NCI-H226 (cell line): ENCODE measurements at regions not wholly inside any gene's neighbourhood (a gene's known extent, or its start where the extent isn't known, plus 50 kb on each side); places are given as distances from the start of the nearest gene placed in this dataset.

ENCODE experiments used
- DNase-seq: peaks from one replicate; pipeline ENCODE4 v3.0.0-alpha.2; 2015

DNA sequence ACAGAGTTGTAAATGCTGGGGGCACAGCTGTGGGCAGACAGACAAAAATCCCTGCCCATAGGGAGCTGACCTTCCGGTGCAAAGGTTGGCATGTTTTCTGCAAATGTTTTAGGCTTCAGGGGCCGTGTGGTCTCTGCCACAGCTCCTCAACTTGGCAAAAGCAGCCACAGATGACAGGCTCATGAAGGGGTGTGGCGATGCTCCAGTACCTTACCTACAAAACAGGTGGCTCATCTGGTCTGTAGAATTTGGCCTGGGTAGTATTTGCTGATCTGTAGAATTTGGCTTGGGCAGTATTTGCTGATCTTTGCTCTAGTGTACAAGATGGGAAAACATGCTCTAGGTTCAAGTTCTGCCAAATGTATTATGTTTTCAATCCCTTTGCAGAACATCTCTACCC, 283.9 kb downstream of the GADD45G start:
- no peak for DNase-seq

DNA sequence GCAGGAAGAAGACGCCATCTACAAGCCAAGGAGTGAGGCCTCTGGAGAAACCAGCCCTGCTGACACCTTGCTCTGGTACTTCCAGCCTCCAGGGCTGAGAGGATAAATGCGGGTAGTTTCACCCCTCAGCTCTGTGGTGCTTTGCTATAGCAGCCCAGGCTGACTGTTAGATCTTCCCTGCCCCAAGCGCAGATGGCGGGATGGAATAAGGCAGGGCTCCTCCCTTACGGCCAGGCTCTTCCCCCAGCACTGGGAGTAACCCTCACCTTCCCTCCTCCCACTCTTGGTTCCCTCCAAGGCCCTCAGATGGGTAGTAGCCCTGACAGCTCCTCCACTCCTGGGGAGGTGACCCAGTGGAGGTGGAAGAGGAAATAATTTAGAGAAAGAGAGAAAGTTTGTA, 285.1 kb downstream of the GADD45G start:
- no peak for DNase-seq

DNA sequence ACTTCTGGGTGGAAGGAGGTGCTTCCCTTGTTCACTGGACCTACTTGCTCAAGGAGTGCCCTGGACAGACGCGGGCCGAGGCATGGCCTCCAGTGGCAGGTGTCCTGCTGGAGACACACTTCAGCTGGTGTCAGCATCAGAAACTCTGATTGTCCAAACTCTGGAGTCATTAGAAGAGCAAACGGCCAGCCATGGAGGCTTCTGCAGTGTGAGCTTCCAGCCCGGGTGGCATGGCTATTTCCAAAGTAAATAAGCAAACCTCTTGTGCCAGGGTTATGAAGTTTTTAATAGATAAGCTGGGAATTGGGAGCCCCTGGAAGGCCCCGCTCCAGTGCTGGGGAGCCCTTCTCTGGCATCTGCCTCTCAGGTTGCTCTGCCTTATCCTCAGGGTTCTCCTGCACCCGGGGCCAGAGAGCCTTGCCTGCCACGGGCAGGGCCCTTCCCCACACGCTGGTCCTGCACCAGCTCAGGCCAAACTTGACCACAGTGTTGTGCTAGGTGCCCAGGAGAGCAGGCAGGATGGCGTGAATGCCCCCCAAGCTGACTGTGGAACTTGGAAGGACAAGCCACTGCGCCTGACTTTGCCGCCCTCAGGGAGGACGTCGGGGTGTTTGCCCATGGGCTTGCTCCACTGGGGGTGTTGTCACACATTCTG, 285.6 kb downstream of the GADD45G start:
- DNase-seq: no peak

DNA sequence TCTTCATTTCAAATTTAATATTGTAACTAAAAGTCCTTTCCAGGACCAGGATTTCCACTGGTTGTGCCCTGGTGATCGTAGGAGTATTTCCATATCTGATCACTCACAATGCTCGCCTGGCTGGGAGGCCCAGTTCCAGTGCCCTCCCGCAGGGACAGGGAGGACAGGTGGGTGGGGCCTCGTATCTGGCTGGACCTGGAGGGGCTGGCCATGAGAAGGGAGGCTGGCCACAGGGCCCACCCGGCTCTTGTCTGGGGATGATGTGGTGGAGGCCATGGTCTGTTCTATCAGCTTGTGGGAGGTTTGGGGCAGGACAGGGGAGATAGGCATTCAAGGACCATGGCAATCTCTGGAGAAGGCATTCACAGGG, 286.4 kb downstream of the GADD45G start:
- DNase-seq: no peak

DNA sequence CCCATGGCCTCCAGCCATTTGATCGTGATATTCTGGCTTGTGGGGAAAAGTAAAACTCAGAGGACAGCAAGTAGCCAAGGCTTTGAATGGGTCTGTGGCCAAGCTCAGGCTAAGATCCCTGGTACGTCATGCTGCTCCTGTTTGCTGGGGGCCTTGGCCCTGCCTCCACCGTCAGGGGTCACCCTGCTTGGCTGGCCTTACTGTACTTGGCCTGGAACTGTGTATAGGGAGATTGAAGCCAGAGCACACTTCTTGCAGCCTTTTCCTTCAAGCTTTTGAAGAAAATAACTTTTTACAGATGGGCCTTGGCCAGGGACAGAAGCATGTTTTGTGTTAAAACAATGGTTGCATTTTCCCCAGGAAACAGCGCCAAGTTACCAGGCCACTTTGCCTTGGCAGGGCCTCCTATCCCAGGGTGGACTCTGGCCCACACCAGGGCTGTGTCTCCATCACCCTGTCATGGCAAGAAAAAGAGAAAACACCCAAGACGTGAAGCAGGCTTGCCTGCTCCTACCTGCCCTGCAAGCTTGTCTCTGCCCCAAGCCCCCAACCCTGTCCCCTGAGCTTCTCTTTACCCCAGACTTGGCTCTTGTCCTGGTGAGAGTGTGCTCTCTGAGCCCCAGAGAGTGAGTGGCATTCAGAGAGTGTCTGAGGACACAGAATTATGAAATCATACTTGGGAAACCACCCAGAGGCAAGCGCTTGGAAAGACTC, 286.9 kb downstream of the GADD45G start:
- DNase-seq: no peak

DNA sequence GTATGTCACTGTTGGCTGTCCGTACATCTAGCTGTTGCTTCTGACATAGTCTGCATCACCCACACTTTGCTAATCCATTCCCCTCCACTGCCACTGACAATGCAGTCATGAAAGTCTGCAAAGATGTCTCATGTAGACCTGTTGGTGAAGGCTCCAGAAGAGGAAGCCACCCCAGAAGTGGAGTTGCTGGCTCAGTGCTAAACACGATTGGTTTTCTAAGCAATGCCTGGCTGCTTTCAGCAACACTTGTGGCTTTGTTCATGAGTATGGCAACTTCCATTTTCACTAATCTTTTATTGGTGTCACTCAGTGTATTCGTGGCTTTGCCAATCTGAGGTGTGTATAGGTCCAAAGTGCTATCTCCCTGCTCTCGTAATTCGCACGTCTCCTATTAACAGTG, 288.1 kb downstream of the GADD45G start:
- no peak for DNase-seq

DNA sequence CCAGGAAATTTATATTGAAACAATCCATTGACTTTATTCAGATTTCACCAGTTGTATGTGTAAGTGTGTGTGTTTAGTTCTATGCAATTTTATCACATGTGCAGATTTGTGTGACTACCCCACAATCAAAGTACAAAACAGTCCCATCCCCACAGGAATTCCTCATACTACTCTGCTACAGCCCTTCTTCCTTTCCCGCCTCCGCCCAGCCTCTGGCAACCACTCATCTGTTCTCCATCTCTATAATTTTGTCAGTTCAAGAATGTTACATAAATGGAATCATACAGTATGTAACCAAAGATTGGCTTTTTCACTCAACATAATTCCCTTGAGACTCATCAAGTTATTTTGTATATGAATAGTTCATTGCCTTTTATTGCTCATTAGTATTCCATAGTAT, 289.1 kb downstream of the GADD45G start:
- no peak for DNase-seq

DNA sequence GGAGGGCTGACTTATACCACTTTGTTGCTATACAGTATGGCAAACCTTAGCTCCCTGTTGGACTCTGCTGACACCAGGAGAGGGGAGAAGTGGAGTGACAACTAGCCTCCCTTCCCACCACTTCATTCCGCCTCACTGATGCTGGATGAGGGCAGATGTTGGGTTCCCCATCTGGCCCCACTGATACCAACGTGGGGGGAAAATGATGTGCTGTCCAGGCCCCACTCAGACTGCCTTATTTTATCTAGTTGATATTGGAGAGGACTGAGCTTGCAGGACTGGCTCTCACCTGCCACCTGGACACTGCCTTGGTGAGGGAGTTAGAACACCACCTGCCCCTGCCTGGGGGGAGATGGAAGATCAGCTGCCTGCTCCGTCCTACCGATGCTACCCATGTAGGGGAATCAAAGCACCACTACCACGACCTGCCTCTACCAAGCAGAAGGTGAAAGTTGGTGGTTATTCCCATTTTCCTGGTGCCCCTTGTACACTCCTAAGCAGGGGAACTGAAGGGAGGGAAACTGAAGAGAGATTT, 292.1 kb downstream of the GADD45G start:
- DNase-seq: no peak

DNA sequence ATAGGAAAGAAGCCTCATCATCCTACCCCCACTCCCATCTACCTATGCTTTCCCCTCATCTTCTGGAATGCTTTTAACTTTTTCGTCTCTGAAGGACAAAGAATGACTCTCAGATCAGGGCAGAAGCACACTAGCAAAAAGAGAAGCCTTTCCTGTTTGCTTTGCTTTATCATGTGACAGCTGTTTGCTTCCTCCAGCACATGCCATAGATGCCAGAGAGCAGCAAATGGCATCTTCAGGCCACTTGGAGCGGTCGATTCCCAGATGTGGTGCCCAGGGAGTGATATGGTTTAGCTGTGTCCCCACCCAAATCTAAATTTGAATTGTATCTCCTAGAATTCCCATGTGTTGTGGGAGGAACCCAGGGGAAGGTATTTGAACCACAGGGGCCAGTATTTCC, 294.8 kb downstream of the GADD45G start:
- DNase-seq: no peak

DNA sequence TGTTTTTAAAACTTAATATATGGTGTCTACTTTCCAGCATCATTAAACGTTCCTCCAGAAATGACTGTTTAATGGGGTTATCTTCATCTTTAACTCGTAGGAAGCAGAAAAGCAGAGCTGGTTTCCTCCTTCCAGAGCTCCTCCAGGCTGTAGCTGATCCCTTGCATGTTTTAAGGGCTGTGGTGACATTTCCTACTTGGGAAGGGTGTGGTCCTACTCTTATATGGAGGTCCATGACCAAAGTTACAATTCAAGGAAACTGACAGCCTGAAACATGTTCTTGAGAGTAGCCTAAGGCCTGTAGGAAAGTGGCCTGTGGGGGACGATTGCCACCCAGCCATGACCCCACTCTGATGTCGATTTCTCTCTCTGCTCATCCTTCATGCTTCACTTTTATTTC, 297.1 kb downstream of the GADD45G start:
- no peak for DNase-seq

DNA sequence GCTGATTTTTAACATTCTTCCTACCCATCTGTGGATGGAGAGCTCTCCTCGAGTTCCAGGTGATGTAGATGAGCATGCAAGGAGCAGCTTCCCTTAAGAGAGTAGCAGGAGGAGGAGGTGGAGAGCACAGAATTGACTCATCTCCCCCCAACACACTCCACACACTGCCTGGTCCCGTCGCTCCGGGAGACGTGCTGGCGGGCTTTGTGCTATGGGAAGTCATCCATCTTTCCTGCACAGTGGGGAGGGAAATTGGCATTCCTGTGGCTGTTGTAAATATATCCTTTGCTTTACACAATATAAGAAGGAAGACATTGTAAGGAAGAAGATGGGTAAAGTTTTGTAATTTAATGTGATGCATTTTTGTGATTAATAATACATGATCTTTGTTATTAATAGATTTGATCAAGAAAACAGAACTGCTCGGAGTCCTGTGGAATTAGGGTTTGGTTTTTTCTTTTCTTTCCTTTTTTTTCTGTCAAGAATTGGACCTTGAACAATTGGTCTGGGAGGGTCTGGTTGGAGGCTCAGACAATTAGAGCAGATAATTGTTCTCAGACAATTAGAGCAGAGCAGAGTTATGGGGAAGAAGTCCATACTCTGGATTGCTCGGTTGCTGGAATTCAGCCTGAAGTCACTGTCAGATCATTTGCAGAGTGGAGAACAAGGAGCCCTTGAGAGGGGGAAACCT, 297.8 kb downstream of the GADD45G start:
- peak; percentile 61 for DNase-seq

DNA sequence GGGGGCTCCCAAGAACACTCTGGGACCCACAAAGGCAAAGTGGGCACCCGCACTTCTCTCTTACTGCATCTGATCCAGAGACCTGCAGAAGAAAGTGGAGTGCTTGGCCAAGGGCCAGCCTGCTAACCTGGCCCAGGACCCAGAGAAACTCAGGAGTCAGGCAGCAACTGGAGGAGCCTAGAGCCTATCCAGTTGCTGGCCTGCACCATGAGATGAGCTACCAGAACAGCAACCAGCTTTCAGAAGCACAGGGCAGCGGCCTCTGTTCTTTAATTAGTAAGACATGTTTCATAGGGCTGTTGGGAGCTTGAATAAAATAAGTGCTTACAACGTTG, 298.3 kb downstream of the GADD45G start:
- DNase-seq: no peak

DNA sequence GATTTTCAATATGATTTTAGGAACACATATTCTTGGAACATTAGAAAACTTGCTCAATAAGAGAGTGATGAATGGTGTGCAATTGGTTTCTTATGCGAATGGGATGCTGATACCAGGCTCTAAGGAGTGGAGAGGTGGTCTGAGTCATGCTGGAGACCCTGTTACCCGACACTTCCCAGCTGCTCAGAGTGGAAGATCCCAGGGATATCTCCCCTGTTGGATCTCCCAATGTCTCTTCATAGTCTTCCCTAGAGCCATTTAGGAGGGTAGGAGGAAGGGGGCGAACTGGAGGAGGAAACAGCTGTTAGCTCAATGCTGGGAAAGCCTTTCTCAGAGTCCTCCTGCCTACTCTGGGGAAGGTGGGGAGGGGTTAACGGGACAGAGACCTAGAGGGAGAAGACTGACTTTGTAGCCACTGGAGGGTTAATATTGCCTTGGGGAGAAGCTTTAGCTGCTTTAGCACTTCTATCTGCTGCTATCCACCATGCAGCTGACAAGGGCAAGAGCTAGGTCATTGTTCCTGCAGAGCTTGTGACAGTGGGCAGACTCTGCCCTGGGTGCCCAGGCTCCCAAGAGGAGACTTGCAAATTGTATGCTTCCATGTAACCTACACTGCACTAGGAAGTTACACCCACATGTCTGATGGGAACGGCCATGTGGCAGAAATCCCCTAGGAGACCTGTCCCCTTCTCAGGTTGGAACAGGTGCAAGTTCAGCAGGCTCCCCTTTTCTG, 301.0 kb downstream of the GADD45G start:
- no peak for DNase-seq

DNA sequence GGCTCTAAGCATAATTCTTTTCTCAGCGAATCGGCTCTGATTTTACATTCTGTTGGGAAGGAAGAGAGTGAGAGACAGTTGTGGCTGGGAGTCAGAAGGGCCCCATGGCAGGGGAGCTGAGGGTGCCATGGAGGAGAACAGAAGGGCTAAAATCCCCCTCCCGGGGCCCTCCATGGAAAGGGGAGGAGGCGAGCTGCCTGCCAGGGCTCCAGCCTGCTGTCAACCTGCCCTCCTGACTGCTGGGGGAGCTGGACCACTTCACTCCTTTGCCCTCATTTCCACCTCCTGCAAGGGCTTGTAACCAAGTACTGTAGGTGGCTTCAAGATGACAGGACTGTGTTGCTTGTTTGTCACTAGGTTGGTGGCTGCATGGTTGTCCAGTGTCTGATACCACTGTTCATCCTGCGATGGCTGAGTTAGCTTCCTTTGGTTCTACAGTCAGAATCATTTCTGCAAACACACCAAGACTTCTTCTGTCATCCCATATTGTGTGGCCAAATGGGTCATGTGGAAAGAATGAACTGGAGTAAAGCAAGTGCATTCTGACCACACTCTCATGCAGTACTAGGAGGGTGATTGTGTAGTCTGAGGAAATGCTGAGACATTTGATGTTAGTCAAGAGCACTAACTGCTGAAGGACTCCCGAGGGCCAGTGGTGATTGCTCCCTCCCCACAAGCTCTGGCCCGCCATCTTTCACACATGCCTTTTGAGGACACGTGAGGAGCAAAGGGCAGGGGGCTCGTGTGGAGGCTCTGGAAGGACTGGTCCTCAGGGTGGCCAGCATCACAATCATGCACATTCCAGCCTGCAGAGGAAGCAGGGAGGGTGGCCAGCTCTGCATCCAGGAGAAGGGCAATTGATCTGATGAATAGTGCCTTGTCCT, 307.2 kb downstream of the GADD45G start:
- no peak for DNase-seq

DNA sequence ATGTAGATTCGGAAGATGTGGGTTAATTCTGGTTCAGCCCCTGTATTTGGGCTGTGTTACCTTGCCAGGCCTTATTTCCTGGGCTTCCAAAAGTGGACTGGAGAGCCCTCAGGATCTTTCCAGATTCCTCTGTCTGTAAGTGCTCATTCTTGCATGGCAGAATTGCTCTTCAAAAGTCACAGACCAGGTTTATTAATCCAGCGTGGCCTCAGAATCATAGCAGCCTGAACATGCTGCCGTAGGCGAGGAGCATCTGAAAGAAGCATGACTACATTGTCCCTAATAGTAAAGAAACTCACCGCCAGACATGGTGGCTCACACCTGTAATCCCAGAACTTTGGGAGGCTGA, 307.8 kb downstream of the GADD45G start:
- DNase-seq: no peak

DNA sequence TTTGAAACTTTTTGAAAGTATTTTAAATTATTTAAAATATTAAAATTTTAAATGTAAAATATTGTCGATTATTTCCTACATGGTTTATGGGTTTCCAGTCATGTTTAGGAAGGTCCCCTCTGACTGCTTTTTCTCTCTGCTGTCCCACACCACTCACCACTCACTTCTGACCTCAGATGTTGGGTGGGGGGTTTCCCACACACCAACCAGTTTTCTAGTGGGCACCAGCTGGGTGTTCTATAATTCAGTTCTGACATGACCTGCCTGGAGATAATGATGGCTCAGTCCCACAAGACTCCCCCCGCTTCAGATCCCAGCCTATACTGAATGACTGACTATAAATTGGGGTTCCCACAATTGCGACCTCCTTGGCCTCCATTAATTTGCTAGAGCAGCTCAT, 310.4 kb downstream of the GADD45G start:
- DNase-seq: no peak

DNA sequence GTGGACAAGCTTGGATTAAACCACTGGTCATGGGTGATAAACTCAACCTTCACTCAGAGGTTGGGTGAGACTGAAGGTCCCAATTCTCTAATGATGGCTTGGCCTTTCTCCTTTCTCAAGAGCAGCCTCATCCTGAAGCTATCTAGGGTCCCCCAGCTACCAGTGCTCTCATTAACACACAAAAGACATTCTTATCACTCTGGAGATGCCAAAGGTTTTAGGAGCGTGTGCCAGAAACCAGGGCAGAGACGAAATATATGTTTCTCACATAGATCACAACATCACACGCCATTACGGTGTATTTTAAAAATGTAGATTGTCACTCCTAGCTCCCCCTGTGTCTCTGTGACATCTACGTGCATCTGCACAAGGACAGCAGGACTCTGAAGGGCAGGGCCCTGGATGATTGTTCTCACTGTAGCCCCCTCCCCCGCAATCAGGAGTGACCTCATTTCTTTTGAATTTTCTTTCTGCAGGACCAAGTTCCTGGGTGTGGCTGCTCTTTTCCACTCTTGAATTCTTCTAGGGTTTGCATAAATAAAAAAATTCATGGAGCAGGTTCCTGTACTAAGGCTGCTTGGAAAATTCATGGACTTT, 311.3 kb downstream of the GADD45G start:
- peak; percentile 38 for DNase-seq

DNA sequence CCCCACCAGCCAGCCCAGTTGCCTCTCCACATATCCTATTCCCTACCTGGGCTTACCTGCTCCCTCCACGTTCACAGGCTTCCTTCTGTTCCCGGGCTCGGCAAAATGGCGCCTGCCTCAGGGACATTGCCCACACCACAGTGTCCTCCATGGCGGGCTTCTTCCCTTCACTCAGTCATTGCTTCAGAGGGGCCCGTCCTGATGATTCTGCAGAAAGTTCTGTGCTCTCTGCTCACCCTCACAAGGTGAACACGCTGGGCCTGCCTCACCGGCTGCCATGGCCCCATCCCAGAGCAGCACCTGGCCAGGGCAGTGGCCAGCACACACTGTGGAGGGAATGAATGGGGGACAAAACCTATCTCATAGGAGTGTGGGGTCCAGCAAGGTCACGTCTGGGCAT, 313.0 kb downstream of the GADD45G start:
- no peak for DNase-seq

DNA sequence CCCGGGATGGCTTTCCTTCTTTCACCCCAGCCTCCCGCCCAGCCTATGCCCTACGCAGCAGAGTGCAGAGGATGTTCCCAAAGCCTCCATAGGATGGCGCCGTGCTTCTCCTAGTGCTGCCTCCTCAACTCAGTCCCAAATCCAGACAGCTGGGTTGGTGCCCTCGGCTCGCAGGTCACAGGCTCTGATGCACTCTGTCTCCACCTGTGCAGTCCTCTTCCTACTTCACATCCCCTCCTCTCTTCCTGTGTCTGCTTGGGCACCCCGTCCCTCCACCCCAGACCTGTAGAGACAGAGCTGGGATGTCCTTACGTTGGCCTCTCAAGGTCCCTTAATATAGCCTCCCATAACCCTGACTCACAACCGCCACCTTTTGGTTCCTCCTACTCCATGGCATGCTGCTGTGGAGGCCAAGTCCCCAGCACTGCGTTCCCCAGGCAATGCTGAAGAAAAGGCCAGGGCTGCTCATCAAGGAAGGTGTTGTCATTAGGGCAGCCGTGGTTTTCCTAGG, 314.4 kb downstream of the GADD45G start:
- no peak for DNase-seq

DNA sequence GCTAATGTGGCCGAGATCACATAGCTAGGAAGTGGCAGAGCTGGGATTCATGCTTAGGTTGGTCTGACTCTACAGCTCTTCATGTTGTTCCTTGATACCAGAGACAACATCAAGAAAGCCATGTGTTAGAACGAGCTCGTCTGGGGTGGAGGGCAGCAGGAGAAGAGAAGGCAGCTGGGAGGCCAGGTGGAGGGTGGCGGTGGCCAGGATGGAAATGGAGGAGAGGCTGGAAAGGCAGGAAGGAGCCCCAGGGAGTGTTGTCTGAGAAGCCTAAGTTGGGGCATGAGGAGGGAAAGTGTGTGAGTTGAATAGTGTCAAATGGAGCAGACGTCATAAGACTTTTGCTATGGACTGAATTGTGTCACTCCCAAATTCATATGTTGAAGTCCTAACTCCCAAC, 315.3 kb downstream of the GADD45G start:
- no peak for DNase-seq

DNA sequence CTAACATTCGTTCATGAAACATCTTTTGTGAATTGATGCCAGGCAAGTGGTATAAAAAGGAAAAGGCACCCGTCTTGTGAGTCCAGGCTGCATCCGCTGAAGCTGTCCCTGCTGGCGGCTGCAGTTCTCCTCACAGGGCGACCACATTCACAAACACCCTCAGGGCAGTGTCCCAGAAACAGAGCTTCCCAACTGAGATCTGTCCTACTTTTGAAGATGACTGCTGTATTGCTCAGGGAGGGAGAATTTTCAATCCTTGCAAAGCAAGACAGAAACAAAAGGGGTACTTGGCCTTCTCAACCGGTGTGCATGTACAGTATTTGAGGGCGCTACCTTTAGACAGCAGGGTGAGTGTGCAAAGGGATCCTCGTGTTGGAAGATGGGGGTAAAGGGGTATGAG, 316.1 kb downstream of the GADD45G start:
- no peak for DNase-seq

DNA sequence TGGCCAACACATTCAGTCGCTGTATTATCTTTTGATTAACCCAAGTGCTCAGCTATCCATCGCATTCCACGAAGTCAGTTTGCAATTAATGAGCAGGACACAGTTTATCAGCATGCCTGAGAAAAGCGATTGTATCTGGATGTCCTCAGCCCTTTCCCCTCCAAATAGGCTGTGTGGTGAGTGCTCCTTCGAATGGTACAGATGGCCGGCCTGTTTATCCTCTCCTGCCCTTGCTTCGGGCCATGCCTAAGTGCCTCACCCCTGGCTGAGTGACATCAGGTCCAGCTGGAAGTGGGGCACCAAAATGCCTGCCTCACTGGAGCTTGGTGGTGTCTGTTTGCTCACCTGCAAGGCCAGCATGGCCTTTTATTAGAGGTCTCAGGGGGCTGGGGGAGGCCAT, 317.3 kb downstream of the GADD45G start:
- no peak for DNase-seq
